HG02642 (cell line): ENCODE measurements at regions not wholly inside any gene's neighbourhood (a gene's known extent, or its start where the extent isn't known, plus 50 kb on each side); places are given as distances from the start of the nearest gene placed in this dataset.

Experiments
- ATAC-seq: cut with Tn5 transposase; IDR thresholded peaks from one replicate; pipeline ENCODE4 v1.9.1; 2021; ENCODE audit warnings: mild to moderate bottlenecking; ENCODE audit not compliant: unreplicated experiment, poor library complexity

- peak; percentile 63 for ATAC-seq
These were observed 89.2 kb upstream of the CXCR4 start for GRCh38 chr2:136207030-136207623.

DNA sequence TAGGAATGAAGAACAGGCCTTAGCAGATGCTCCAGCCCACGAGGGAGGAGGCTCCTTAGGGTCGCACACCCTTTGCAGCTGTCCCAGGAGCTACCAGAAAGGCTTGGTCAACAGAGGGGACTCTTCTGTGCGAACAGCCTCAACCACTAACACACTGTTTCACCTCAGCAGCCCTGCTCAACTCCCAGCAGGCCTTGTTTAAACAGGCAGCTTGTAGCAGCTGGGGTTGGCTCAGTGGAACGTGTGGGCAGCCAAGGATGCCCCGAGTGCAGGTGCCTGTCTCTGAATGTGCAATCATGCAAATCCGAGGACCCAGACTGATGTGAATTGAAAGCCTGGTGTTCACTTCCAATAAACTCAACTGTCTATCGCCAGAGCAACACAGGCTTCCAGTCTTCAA lies 88.7 kb upstream of the CXCR4 start:
- ATAC-seq, result peak; percentile 97

GRCh38 chr2:136205615-136206014 lies 87.7 kb upstream of the CXCR4 start:
- no peak for ATAC-seq

DNA sequence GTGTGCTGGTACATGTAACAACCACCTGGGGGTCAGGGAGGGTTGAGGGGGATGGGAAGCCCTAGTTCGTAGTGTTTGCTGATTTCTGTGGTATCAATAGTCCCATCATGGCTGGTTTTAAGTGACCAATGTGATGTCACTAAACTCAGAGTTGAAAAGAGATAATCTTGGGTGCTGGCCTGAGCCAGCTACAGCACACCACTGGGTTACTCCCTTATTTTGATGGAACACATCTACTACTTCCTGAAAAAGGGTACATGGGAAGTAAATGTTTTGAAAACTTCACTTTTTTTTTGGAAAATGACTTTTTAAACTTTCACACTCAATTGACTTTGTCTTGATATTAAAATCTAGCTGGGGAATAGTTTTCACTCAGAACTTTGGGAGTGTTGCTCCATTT lies 87.0 kb upstream of the CXCR4 start:
- ATAC-seq, result no peak

GRCh38 chr2:136195226-136195625 lies 77.3 kb upstream of the CXCR4 start:
- ATAC-seq, result no peak

DNA sequence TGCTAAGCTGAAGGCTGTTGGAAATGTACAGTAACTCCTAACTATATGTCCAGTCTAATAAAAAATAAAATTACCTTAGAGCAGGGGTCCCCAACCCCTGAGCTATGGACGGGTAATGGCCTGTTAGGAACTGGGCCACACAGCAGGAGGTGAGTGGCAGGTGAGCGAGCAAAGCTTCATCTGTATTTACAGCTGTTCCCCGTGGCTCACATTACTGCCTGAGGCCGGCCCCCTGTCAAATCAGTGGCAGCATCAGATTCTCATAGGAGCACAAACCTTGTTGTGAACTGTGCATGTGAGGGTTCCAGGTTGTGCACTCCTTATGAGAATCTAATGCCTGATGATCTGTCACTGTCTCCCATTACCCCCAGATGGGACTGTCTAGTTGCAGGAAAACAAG lies 73.1 kb upstream of the CXCR4 start:
- no peak for ATAC-seq

DNA sequence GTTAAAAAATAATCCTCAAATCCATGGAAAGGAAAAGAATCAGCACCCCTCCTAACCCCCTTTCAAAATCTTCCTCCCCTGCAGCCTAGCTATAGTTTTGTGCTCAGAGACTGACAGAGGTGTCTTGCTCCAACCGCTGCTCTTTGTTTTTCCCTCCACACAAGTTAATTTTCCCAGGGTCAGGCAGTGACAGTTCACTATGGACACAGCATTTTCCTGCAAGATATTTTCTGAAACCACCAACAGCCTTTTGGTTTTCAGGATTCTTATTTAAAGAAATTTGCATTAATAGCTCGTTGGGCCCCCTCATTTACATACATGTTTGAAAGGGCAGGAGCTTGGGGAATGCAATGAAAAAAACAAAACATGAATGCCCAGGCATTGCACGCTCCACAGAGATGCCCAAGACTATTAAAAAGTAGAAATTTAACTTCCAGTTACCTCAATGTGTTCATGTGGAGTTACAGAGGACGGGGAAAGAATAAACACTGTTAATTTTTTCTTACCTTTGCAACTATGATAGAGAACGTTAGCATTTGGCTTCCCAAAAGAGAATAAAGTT lies 71.4 kb upstream of the CXCR4 start:
- no peak for ATAC-seq

GRCh38 chr2:136188086-136188485 lies 70.1 kb upstream of the CXCR4 start:
- ATAC-seq, result no peak

DNA sequence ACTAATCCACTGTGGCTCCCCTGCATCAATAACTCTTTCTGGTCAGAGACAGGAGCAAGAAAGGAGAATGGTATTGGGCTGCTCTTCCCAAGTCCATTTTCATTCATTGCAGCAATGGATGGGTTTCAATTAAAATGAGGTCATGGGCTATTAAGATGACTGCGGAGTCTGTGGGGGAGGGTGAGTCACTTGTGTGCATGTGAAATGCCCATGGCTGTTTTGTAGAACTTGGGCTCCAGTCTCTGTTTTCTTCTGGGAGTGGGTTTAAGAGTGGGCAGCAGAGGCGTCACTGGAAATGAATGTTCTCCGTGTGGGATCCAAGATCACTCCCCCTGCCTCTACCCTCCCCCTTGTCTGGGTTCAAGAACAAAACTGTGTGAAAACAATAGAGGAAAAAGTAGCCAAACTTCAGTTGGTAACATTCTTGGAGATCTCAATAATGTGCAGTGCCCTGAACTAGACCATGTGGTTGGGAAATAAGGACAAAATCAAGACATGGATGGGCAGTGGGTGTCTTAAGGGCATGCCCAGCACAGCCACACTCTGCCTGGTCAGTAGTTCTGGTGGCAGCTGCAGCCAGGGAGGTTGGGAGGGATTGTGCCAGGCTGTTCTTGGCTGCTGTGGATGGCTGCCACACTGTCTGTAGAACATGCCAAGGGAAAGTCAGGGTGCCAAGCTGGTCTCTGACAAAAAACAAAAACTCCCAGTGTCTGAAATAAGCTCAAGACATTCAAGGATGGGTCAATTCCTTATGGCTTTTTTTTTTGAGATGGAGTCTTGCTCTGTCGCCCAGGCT lies 68.2 kb upstream of the CXCR4 start:
- ATAC-seq, result no peak

GRCh38 chr2:136183097-136183496 lies 65.1 kb upstream of the CXCR4 start:
- no peak for ATAC-seq

GRCh38 chr2:136182315-136182714 lies 64.4 kb upstream of the CXCR4 start:
- no peak for ATAC-seq

DNA sequence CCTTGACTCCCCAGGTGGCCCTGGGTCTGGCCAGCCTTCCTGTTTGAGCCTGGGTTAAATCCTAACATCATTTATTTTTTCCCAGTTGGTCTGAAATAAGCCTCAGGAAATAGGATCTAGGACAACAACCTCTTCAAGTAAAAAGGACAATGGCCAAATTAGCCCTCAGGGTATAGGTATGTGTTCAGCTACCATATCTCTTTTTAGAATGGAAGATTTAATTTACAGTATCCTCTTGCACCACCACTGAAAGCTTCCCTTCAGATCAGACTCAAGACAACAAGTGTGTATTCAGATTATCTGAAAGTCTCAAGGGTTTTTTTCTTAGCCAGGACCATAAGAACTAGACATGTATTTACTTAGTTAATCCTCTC lies 61.6 kb upstream of the CXCR4 start:
- no peak for ATAC-seq

GRCh38 chr2:136178941-136179601 lies 61.1 kb upstream of the CXCR4 start:
- no peak for ATAC-seq

GRCh38 chr2:136175868-136176267 lies 57.9 kb upstream of the CXCR4 start:
- ATAC-seq, result no peak

DNA sequence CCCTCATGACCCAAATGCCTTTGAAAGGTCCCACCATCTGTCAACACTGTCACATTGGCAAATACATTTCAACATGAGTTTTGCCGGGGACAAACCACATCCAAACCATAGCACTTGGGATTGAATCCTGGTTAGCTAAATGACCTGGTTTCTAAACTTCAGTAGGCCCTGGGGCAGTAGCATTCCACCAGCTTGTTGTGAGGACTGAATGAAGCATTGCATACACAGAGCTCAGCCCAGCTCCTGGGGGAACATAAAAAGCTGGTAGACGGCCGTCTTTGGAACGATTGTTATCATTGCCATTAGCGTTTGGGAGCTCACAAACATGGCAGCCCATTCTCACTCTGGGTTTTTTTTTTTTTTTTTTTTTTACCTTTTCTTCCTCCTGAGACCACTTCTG lies 57.5 kb upstream of the CXCR4 start:
- ATAC-seq, result no peak

GRCh38 chr2:136173126-136173525 lies 55.2 kb upstream of the CXCR4 start:
- no peak for ATAC-seq

- ATAC-seq, result no peak
These were observed 53.3 kb upstream of the CXCR4 start for GRCh38 chr2:136171223-136171622.

- ATAC-seq, result no peak
These were observed 50.8 kb upstream of the CXCR4 start for GRCh38 chr2:136168720-136169119.

DNA sequence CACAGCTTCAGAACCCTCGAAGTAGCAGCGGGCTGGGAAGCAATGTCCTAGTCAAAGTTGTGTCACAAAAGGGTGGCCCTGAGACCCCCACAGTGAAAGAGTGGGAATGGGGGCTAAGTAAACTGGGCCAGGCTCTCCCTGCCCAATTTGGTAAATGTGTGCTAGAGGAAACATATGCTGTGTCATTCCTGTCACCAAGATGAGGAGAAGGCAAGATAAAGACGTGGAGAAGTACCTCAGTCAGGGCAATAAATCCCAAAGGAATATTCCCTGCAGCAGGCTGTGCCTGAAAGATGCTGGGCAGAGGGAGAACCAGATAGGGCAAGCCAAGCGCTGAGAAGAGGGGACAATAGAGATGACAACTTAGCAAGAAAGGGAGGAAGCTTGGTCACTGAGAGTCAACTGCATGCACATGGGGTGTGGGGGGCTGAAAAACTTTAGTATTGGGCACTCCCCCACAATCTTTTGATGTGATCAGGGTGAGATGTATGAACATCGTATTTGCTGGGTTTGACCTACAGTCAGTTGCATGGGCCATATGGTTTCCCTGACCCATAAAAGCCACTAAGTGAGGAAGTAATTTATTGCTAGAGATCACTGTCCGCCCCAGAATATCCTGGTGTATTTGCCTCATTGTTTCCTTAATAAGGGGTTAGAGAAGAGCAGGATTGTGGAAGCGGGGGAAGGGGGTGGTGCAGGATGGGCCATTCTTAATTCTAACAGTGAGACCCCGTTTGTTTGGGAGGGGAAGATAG lies 49.9 kb upstream of the CXCR4 start:
- ATAC-seq, result no peak
